HEK293 (cell line): ENCODE measurements at regions not wholly inside any gene's neighbourhood (a gene's known extent, or its start where the extent isn't known, plus 50 kb on each side); places are given as distances from the start of the nearest gene placed in this dataset.

Experiments used
- CTCF ChIA-PET: fragments of 350-600 bp; formaldehyde crosslinking; extraction: SDS; loops from one replicate; lab custom pipeline; 2021; ENCODE audit warnings: antibody characterized with exemption; lab: Yijun Ruan, JAX
- POLR2A ChIA-PET: fragments of 300-600 bp; formaldehyde crosslinking; extraction: SDS; loops from one replicate; lab custom pipeline; 2020; ENCODE audit warnings: antibody characterized with exemption, inconsistent platforms; lab: Yijun Ruan, JAX
- H3K27ac ChIP-seq: fragments of 200-500 bp; sonication (Bioruptor generic); 2 replicates; pipeline ENCODE4 v1.5.1; 2014; ENCODE audit warnings: low read depth, low read length, control low read depth, inconsistent platforms; ENCODE audit errors: extremely low read depth
- H3K36me3 ChIP-seq, 2 experiments: fragments of 200-500 bp in 1 of 2; sonication (Bioruptor generic) in 1 of 2; 1 replicate in 1 of 2; 2 replicates in 1 of 2; pipeline ENCODE4 v1.5.1; 2014 to 2017; ENCODE audit warnings: inconsistent platforms in 2 of 2, low read length in 2 of 2; ENCODE audit not compliant: control insufficient read depth in 2 of 2, insufficient read depth in 1 of 2
- H3K4me1 ChIP-seq: fragments of 200-500 bp; sonication (Bioruptor generic); 2 replicates; pipeline ENCODE4 v1.5.1; 2014; ENCODE audit warnings: mild to moderate bottlenecking, low read length, inconsistent platforms; ENCODE audit not compliant: control insufficient read depth, insufficient read depth
- H3K4me3 ChIP-seq: 2 replicates; pipeline ENCODE4 v1.5.1; 2011; ENCODE audit warnings: low read depth, mild to moderate bottlenecking, control low read depth, low read length, moderate library complexity
- H3K9me3 ChIP-seq: fragments of 200-500 bp; sonication (Bioruptor generic); 2 replicates; pipeline ENCODE4 v1.5.1; 2014; ENCODE audit warnings: low read depth, low read length, inconsistent platforms; ENCODE audit not compliant: control insufficient read depth, insufficient read depth
- FEZF1 ChIP-seq: fragments of 450-650 bp; formaldehyde crosslinking; IDR thresholded peaks from 2 replicates; pipeline ENCODE4 v1.5.1; 2016; ENCODE audit warnings: missing biosample characterization, missing genetic modification characterization
- OSR2 ChIP-seq: fragments of 450-650 bp; formaldehyde crosslinking; IDR thresholded peaks from 2 replicates; pipeline ENCODE4 v1.5.1; 2016; ENCODE audit warnings: missing biosample characterization, missing genetic modification characterization
- PRDM2 ChIP-seq: fragments of 450-650 bp; formaldehyde crosslinking; IDR thresholded peaks from 2 replicates; pipeline ENCODE4 v1.5.1; 2016; ENCODE audit warnings: missing biosample characterization, missing genetic modification characterization, borderline replicate concordance
- ZNF280D ChIP-seq: fragments of 450-650 bp; formaldehyde crosslinking; IDR thresholded peaks from 2 replicates; pipeline ENCODE4 v1.5.1; 2016; ENCODE audit warnings: missing biosample characterization, missing genetic modification characterization
- ZNF362 ChIP-seq: fragments of 450-650 bp; formaldehyde crosslinking; IDR thresholded peaks from 2 replicates; pipeline ENCODE4 v1.5.1; 2016; ENCODE audit warnings: missing biosample characterization, missing genetic modification characterization
- ZNF548 ChIP-seq: fragments of 450-650 bp; formaldehyde crosslinking; IDR thresholded peaks from 2 replicates; pipeline ENCODE4 v1.5.1; 2016; ENCODE audit warnings: missing biosample characterization, missing genetic modification characterization
- ZNF626 ChIP-seq: fragments of 450-650 bp; sonication (Bioruptor Pico); formaldehyde crosslinking; IDR thresholded peaks from 2 replicates; pipeline ENCODE4 v1.5.1; 2018; ENCODE audit warnings: missing biosample characterization, missing genetic modification characterization, inconsistent platforms
- ZNF785 ChIP-seq: fragments of 450-650 bp; formaldehyde crosslinking; IDR thresholded peaks from 2 replicates; pipeline ENCODE4 v1.5.1; 2016; ENCODE audit warnings: missing biosample characterization, missing genetic modification characterization
- TF ChIP-seq, protein P1 (sequence below): fragments of 450-650 bp; formaldehyde crosslinking; IDR thresholded peaks from 2 replicates; pipeline ENCODE4 v1.5.1; 2016; ENCODE audit warnings: missing biosample characterization, missing genetic modification characterization

DNA sequence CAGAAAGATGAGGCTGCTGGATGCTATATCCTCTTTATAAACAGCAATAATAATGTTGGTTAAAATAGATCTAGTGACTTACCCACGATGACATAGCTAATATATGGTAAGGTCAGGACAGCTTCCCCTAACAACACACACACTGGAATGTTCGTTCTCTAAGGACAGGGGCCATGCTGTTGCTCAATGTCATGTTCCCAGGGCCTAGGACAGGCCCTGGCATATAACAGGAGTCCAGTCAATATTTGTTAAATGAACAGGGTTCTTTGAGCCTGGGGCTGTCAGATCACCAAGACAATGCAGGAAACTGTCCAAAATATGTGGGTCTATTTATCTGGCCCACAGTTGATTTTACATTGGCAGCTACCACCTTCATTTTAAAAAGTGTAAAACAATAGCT, 207.1 kb upstream of the MEX3C start (continued):
- TF ChIP-seq ZNF362 (tag by site-specific recombination) (no peak), ZNF626 (tag by site-specific recombination) (no peak)

GRCh38 chr18:51405683-51406477, 208.4 kb upstream of the MEX3C start:
- Histone ChIP-seq H3K27ac (no peak overlapping the region), H3K4me1 (no peaks in the 10 kb centered on the region), H3K36me3 (no peaks in the 10 kb centered on the region)
- TF ChIP-seq ZNF548 (tag by site-specific recombination) (no peak), ZNF280D (tag by site-specific recombination) (no peak), OSR2 (tag by site-specific recombination) (no peak), ZNF785 (tag by site-specific recombination) (no peak), PRDM2 (tag by site-specific recombination) (no peak), FEZF1 (no peak)
- TF ChIP-seq, protein P1, sequence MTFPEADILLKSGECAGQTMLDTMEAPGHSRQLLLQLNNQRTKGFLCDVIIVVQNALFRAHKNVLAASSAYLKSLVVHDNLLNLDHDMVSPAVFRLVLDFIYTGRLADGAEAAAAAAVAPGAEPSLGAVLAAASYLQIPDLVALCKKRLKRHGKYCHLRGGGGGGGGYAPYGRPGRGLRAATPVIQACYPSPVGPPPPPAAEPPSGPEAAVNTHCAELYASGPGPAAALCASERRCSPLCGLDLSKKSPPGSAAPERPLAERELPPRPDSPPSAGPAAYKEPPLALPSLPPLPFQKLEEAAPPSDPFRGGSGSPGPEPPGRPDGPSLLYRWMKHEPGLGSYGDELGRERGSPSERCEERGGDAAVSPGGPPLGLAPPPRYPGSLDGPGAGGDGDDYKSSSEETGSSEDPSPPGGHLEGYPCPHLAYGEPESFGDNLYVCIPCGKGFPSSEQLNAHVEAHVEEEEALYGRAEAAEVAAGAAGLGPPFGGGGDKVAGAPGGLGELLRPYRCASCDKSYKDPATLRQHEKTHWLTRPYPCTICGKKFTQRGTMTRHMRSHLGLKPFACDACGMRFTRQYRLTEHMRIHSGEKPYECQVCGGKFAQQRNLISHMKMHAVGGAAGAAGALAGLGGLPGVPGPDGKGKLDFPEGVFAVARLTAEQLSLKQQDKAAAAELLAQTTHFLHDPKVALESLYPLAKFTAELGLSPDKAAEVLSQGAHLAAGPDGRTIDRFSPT (tag by site-specific recombination) = no peak
- TF ChIP-seq, all 188 proteins: peak for 0
- H3K9me3 ChIP-seq = no peaks in the 10 kb centered on the region
- no peak overlapping the region for H3K4me3 ChIP-seq
- POLR2A ChIA-PET = no interaction called here
- CTCF ChIA-PET = interaction anchor here (0.7 to 1.6 kb wide), 2 partner anchors 14 to 128 kb away, joined by 3 to 7 read pairs; no protein-coding TSS in a partner anchor
